Adrenal gland (tissue), 9 donors: ENCODE measurements at regions not wholly inside any gene's neighbourhood (a gene's known extent, or its start where the extent isn't known, plus 50 kb on each side); places are given as distances from the start of the nearest gene placed in this dataset.

Experiments
- DNase-seq, 7 donors: peaks; one replicate each; pipeline ENCODE4 v3.0.0-alpha.2; 2019 to 2020
- H3K27ac ChIP-seq, 5 donors: fragments of 200-600 bp; sonication (generic) in 4 of 5; 1 replicate in 3 of 5; 2 replicates in 2 of 5; pipeline versions ENCODE4 v1.5.1 to v1.8.0; 2016 to 2020; ENCODE audit warnings: mild to moderate bottlenecking in 1 of 5
- H3K27me3 ChIP-seq: fragments of 200-600 bp; 2 replicates; pipeline ENCODE4 v1.8.0; 2021
- H3K36me3 ChIP-seq, 2 donors: fragments of 200-600 bp; replicated peaks in 1 of 2; 1 replicate in 1 of 2; 2 replicates in 1 of 2; pipeline versions ENCODE4 v1.5.1 to v1.8.0; 2018 to 2022
- H3K4me1 ChIP-seq, 2 donors: fragments of 200-600 bp; replicated peaks in 1 of 2; 1 replicate in 1 of 2; 2 replicates in 1 of 2; pipeline versions ENCODE4 v1.5.1 to v1.8.0; 2018 to 2021
- H3K4me3 ChIP-seq, 4 donors: fragments of 200-600 bp; sonication (generic) in 3 of 4; one replicate each; pipeline ENCODE4 v1.5.1; 2016 to 2018
- H3K9me3 ChIP-seq, 3 donors: fragments of 200-600 bp; sonication (generic) in 1 of 3; replicated peaks in 1 of 3; 1 replicate in 2 of 3; 2 replicates in 1 of 3; pipeline versions ENCODE4 v1.5.1 to v1.8.0; 2016 to 2021
- CTCF ChIP-seq, 6 experiments: fragments of 450-650 bp in 4 of 6; fragments of 200-600 bp in 2 of 6; sonication (generic) in 1 of 6; IDR thresholded peaks; 1 replicate in 5 of 6; 2 replicates in 1 of 6; pipeline versions ENCODE4 v1.5.1 to v1.8.0; 2016 to 2021; ENCODE audit warnings: antibody characterized with exemption in 6 of 6, mild to moderate bottlenecking in 2 of 6, moderate library complexity in 1 of 6
- POLR2A ChIP-seq, 2 donors: fragments of 450-650 bp; IDR thresholded peaks; one replicate each; pipeline ENCODE4 v1.6.1; 2017; ENCODE audit warnings: antibody characterized with exemption in 2 of 2, mild to moderate bottlenecking in 2 of 2, moderate library complexity in 1 of 2
- WGBS, 4 donors: extraction: QIAGEN DNeasy Blood & Tissue Kit in 2 of 4; methylation state at CpG; one replicate each; pipeline versions ENCODE4 v1.1.5 to v1.1.7; 2013 to 2017; 5-methylcytosine and 5-hydroxymethylcytosine counted together
- intact Hi-C, 2 donors: fragments of 100-400 bp; cut with DNase I; formaldehyde crosslinking; loops; one replicate each; pipeline versions ENCODE4 v1.14.1 to v1.15.0; 2022 to 2023
- donor health status: healthy with polysubstance abuse.
- donor health status: Bipolar disorder and iron deficiency.
- donor health status: DM: yes; HTN: yes; CAD: no.
- donor health status: DM: no; HTN: no; CAD: no.
- donor health status: DM: no; HTN: no; CAD: no.

GRCh38 chr18:40849886-40850285, 1105.1 kb upstream of the PIK3C3 start:
- Histone ChIP-seq H3K27ac (no peak overlapping the region), H3K4me3 (no peak overlapping the region), H3K4me1 (no peaks in the 10 kb centered on the region), H3K36me3 (no peaks in the 10 kb centered on the region), H3K27me3 (no peaks in the 10 kb centered on the region), H3K9me3 (no peaks in the 10 kb centered on the region)
- TF ChIP-seq POLR2A (IDR thresholded peaks at IDR 0.05) (no peak), CTCF (IDR thresholded peaks at IDR 0.05) (no peak)
- DNase-seq = no peak
- 50 to 81% (median 66%) methylated on average over 1 of the region's 1 CpG for WGBS, 4 donors
- intact Hi-C loops = no loop called here

GRCh38 chr18:40841467-40841866, 1113.6 kb upstream of the PIK3C3 start:
- Histone ChIP-seq H3K36me3 (no peaks in the 10 kb centered on the region), H3K4me3 (no peak overlapping the region), H3K9me3 (no peaks in the 10 kb centered on the region), H3K4me1 (no peaks in the 10 kb centered on the region), H3K27me3 (no peaks in the 10 kb centered on the region), H3K27ac (no peak overlapping the region)
- TF ChIP-seq POLR2A (IDR thresholded peaks at IDR 0.05) = no peak
- no peak for DNase-seq
- intact Hi-C loops = no loop called here

GRCh38 chr18:40841063-40841462, 1114.0 kb upstream of the PIK3C3 start:
- intact Hi-C loops = no loop called here
- WGBS, 4 donors = 63 to 73% (median 69%) methylated on average over 3 of the region's 3 CpGs

GRCh38 chr18:40832362-40832761, 1122.7 kb upstream of the PIK3C3 start:
- intact Hi-C loops = no loop called here
- TF ChIP-seq CTCF (IDR thresholded peaks at IDR 0.05) = no peak
- TF ChIP-seq POLR2A (IDR thresholded peaks at IDR 0.05) = no peak
- H3K4me1 ChIP-seq = no peaks in the 10 kb centered on the region
- no peaks in the 10 kb centered on the region for H3K27me3 ChIP-seq
- no peak overlapping the region for H3K27ac ChIP-seq
- 82 to 92% (median 87%) methylated on average over 3 of the region's 3 CpGs for WGBS, 4 donors
- H3K4me3 ChIP-seq = no peak overlapping the region
- no peaks in the 10 kb centered on the region for H3K36me3 ChIP-seq
- no peak for DNase-seq
- H3K9me3 ChIP-seq = no peaks in the 10 kb centered on the region

More at GRCh38 chr18:40841063-40841462, 1114.0 kb upstream of the PIK3C3 start:
- Histone ChIP-seq H3K9me3 (no peaks in the 10 kb centered on the region), H3K36me3 (no peaks in the 10 kb centered on the region), H3K4me3 (no peak overlapping the region), H3K4me1 (no peaks in the 10 kb centered on the region), H3K27ac (no peak overlapping the region), H3K27me3 (no peaks in the 10 kb centered on the region)
- no peak for DNase-seq
- TF ChIP-seq CTCF (IDR thresholded peaks at IDR 0.05) = no peak
- TF ChIP-seq POLR2A (IDR thresholded peaks at IDR 0.05) = no peak

GRCh38 chr18:40824291-40824690, 1130.7 kb upstream of the PIK3C3 start:
- Histone ChIP-seq H3K4me1 (no peaks in the 10 kb centered on the region), H3K27me3 (no peaks in the 10 kb centered on the region), H3K4me3 (no peak overlapping the region), H3K27ac (no peak overlapping the region), H3K9me3 (no peaks in the 10 kb centered on the region), H3K36me3 (no peaks in the 10 kb centered on the region)
- TF ChIP-seq POLR2A (IDR thresholded peaks at IDR 0.05) (no peak), CTCF (IDR thresholded peaks at IDR 0.05) (no peak)
- no peak for DNase-seq
- intact Hi-C loops = no loop called here
- WGBS, 4 donors = 76 to 91% (median 83%) methylated on average over 1 of the region's 1 CpG
